ENCODE measurements at regions not wholly inside any gene's neighbourhood (a gene's known extent, or its start where the extent isn't known, plus 50 kb on each side); places are given as distances from the start of the nearest gene placed in this dataset.
A peak's percentile ranks its signal among the peaks of the same experiment; 100 is the strongest.

DNA sequence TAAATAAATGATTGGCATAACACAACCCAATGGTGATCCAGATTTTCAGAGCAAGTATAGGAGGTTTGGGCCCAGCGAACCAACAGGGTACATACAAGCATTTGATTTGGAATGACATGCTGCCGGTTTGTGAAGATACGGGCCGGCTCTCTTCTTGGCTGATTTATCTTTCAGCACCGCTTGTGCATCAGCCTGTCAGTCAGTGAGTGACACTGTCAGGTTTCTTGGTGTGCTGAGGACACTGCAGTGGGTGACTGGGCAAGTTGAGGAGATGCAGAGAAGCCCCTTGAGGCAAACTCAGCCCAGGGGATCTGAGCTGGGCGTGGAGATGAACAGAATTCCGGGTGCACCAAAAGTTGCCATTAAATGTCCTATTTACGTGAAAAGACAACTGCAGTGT, 194.5 kb downstream of the SNX10 start:
- intact Hi-C loops (cut with micrococcal nuclease): no loop called here
- no peak for ATAC-seq
- Histone ChIP-seq H3K4me3 (ENCODE audit: low read length) (no peak overlapping the region), H3K9me3 (ENCODE audit: low read length) (no peaks in the 10 kb centered on the region), H3K27ac (ENCODE audit: low read length) (no peak overlapping the region), H3K9ac (ENCODE audit: low read length) (no peak overlapping the region), H3K79me2 (ENCODE audit: low read length) (no peaks in the 10 kb centered on the region), H4K20me1 (ENCODE audit: low read length) (no peaks in the 10 kb centered on the region), H3K9me2 (replicated peaks; ENCODE audit: low read length) (no peaks in the 10 kb centered on the region), H3K4me2 (ENCODE audit: low read length) (no peak overlapping the region), H3K4me1 (ENCODE audit: insufficient read depth, low read length) (peaks cover 16% of the 10 kb centered on the region), H3K27me3 (ENCODE audit: low read length) (no peaks in the 10 kb centered on the region), H3F3A (ENCODE audit: low read length, unreplicated experiment) (no peaks in the 10 kb centered on the region), H3K36me3 (ENCODE audit: low read depth, low read length) (no peaks in the 10 kb centered on the region), H2AFZ (ENCODE audit: low read length) (no peak overlapping the region)
- ChIA-PET POLR2A (ENCODE audit: unreplicated experiment) (no interaction called here), CTCF (no interaction called here)
- no peak for TF ChIP-seq EZH2 (IDR thresholded peaks at IDR 0.05; ENCODE audit: low read length, unreplicated experiment)
- no peak for TF ChIP-seq EZH2phosphoT487 (IDR thresholded peaks at IDR 0.05; ENCODE audit: borderline replicate concordance, low read length)
- TF ChIP-seq, protein P1, sequence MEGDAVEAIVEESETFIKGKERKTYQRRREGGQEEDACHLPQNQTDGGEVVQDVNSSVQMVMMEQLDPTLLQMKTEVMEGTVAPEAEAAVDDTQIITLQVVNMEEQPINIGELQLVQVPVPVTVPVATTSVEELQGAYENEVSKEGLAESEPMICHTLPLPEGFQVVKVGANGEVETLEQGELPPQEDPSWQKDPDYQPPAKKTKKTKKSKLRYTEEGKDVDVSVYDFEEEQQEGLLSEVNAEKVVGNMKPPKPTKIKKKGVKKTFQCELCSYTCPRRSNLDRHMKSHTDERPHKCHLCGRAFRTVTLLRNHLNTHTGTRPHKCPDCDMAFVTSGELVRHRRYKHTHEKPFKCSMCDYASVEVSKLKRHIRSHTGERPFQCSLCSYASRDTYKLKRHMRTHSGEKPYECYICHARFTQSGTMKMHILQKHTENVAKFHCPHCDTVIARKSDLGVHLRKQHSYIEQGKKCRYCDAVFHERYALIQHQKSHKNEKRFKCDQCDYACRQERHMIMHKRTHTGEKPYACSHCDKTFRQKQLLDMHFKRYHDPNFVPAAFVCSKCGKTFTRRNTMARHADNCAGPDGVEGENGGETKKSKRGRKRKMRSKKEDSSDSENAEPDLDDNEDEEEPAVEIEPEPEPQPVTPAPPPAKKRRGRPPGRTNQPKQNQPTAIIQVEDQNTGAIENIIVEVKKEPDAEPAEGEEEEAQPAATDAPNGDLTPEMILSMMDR (conservative IDR thresholded peaks at IDR 0.05; ENCODE audit: low read depth, low read length): no peak
- DNase-seq: no peak
- no TSS peak for BruUV-seq (replicated peaks)

DNA sequence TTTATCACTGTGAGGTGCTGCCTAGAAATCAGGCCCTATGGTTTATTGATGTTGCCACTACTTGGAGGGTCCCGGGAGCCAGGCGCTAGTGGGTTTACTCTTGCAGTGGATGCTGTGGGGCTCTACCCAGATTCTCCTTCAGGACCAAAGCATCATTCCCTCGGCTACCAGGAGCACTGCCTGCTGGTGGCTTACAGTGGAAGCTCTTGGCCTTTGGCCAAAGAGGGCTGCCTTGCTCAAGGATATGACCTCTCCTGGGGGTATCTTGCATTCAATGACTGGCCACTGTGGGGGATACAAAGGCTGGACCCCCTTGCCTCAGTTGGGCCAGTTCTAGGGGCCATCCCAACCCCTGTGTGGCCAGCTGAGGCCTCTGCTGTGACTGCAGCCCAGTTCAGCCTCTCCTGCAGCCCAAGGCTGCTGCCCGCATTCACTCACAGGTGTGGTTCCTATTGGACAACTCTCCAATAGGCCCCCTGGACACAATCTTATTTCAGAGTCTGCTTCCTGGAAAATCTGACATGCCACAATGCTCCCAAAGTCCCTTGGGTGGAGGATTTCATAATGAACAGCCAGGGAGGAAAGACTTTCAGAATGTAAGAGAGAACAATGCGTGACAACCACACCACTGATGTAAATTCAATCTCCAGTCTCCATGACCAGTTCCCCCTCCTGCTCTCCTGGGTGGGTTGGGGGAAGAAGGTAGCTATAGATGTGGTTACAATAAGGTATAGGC, 196.3 kb downstream of the SNX10 start:
- H3K9ac ChIP-seq (ENCODE audit: low read length): no peak overlapping the region
- H2AFZ ChIP-seq (ENCODE audit: low read length): no peak overlapping the region
- H3K79me2 ChIP-seq (ENCODE audit: low read length): no peaks in the 10 kb centered on the region
- TF ChIP-seq, protein P1 (conservative IDR thresholded peaks at IDR 0.05; ENCODE audit: low read depth, low read length): no peak
- no peak for TF ChIP-seq EZH2phosphoT487 (IDR thresholded peaks at IDR 0.05; ENCODE audit: borderline replicate concordance, low read length)
- no peak for TF ChIP-seq EZH2 (IDR thresholded peaks at IDR 0.05; ENCODE audit: low read length, unreplicated experiment)
- no peaks in the 10 kb centered on the region for H3F3A ChIP-seq (ENCODE audit: low read length, unreplicated experiment)
- no peaks in the 10 kb centered on the region for H3K9me3 ChIP-seq (ENCODE audit: low read length)
- intact Hi-C loops (cut with micrococcal nuclease): no loop called here
- H4K20me1 ChIP-seq (ENCODE audit: low read length): no peaks in the 10 kb centered on the region
- H3K36me3 ChIP-seq (ENCODE audit: low read depth, low read length): no peaks in the 10 kb centered on the region
- peaks cover 17% of the 10 kb centered on the region for H3K4me1 ChIP-seq (ENCODE audit: insufficient read depth, low read length)
- H3K9me2 ChIP-seq (replicated peaks; ENCODE audit: low read length): no peaks in the 10 kb centered on the region
- BruUV-seq (replicated peaks): no TSS peak
- ChIA-PET CTCF (no interaction called here), POLR2A (ENCODE audit: unreplicated experiment) (no interaction called here)
- ATAC-seq: no peak
- H3K4me2 ChIP-seq (ENCODE audit: low read length): no peak overlapping the region
- H3K4me3 ChIP-seq (ENCODE audit: low read length): no peak overlapping the region
- H3K27ac ChIP-seq (ENCODE audit: low read length): no peak overlapping the region
- DNase-seq: no peak
- no peaks in the 10 kb centered on the region for H3K27me3 ChIP-seq (ENCODE audit: low read length)

- intact Hi-C loops (cut with micrococcal nuclease): no loop called here
- Histone ChIP-seq H3K9ac (ENCODE audit: low read length) (no peak overlapping the region), H3K27ac (ENCODE audit: low read length) (peak overlapping the region; percentile 49), H2AFZ (ENCODE audit: low read length) (no peak overlapping the region), H3K27me3 (ENCODE audit: low read length) (no peaks in the 10 kb centered on the region), H3K9me3 (ENCODE audit: low read length) (no peaks in the 10 kb centered on the region), H4K20me1 (ENCODE audit: low read length) (no peaks in the 10 kb centered on the region), H3K4me3 (ENCODE audit: low read length) (no peak overlapping the region), H3K9me2 (replicated peaks; ENCODE audit: low read length) (no peaks in the 10 kb centered on the region), H3K4me2 (ENCODE audit: low read length) (no peak overlapping the region), H3K4me1 (ENCODE audit: insufficient read depth, low read length) (peaks cover 17% of the 10 kb centered on the region), H3K36me3 (ENCODE audit: low read depth, low read length) (no peaks in the 10 kb centered on the region), H3F3A (ENCODE audit: low read length, unreplicated experiment) (no peaks in the 10 kb centered on the region), H3K79me2 (ENCODE audit: low read length) (no peaks in the 10 kb centered on the region)
- ChIA-PET POLR2A (ENCODE audit: unreplicated experiment) (no interaction called here), CTCF (no interaction called here)
- BruUV-seq (replicated peaks): no TSS peak
- TF ChIP-seq, protein P1 (conservative IDR thresholded peaks at IDR 0.05; ENCODE audit: low read depth, low read length): no peak
- TF ChIP-seq EZH2 (IDR thresholded peaks at IDR 0.05; ENCODE audit: low read length, unreplicated experiment) (no peak), EZH2phosphoT487 (IDR thresholded peaks at IDR 0.05; ENCODE audit: borderline replicate concordance, low read length) (no peak)
- DNase-seq (no peak), ATAC-seq (no peak)
Measured at GRCh38 chr7:26489391-26489790, 197.7 kb downstream of the SNX10 start.

All from PC-3 (cell line).